OCI-LY7 (cell line): ENCODE measurements at regions not wholly inside any gene's neighbourhood (a gene's known extent, or its start where the extent isn't known, plus 50 kb on each side); places are given as distances from the start of the nearest gene placed in this dataset.

Experiments used
- BruUV-seq: library from RNA; stranded (reverse); fragments of 400-500 nt; replicated peaks from 2 replicates; lab custom pipeline; 2021; lab: Mats Ljungman, UMichigan
- CTCF ChIA-PET: fragments of 300-600 bp; sonication (Branson Sonifier 250); formaldehyde crosslinking; loops from one replicate; lab custom pipeline; 2022; ENCODE audit warnings: antibody characterized with exemption; ENCODE audit not compliant: unreplicated experiment; lab: Charles Lee
- POLR2A ChIA-PET: fragments of 300-600 bp; sonication (Branson Sonifier 250); formaldehyde crosslinking; loops from one replicate; lab custom pipeline; 2022; ENCODE audit warnings: antibody characterized with exemption; lab: Charles Lee
- DNase-seq: peaks from one replicate; pipeline ENCODE4 v3.0.0-alpha.2; 2015; ENCODE audit warnings: low spot score
- H2AFZ ChIP-seq: fragments of 200-600 bp; sonication (generic), shearing (Covaris generic); 2 replicates; pipeline ENCODE4 v1.6.1; 2014; ENCODE audit warnings: mild to moderate bottlenecking, antibody characterized with exemption, low read length, moderate library complexity
- H3K27ac ChIP-seq: fragments of 200-600 bp; sonication (generic); 2 replicates; pipeline ENCODE4 v1.5.1; 2014; ENCODE audit warnings: mixed run types, low read depth, mild to moderate bottlenecking, moderate library complexity, low read length, inconsistent platforms; ENCODE audit not compliant: poor library complexity, severe bottlenecking
- H3K36me3 ChIP-seq: fragments of 200-600 bp; sonication (generic); 2 replicates; pipeline ENCODE4 v1.6.1; 2014; ENCODE audit warnings: mild to moderate bottlenecking, antibody characterized with exemption, low read length, moderate library complexity, mixed read lengths; ENCODE audit not compliant: insufficient read depth
- H3K4me1 ChIP-seq: fragments of 200-600 bp; sonication (generic); 2 replicates; pipeline ENCODE4 v1.5.1; 2014; ENCODE audit warnings: mild to moderate bottlenecking, low read length; ENCODE audit not compliant: insufficient read depth, poor library complexity, severe bottlenecking
- H3K4me2 ChIP-seq: fragments of 200-600 bp; sonication (generic); 2 replicates; pipeline ENCODE4 v1.6.1; 2014; ENCODE audit warnings: mild to moderate bottlenecking, low read length
- H3K4me3 ChIP-seq: fragments of 200-600 bp; sonication (generic); 2 replicates; pipeline ENCODE4 v1.5.1; 2014; ENCODE audit warnings: mild to moderate bottlenecking, low read depth, low read length; ENCODE audit not compliant: poor library complexity, severe bottlenecking
- H3K79me2 ChIP-seq: fragments of 200-600 bp; sonication (generic); 2 replicates; pipeline ENCODE4 v1.6.1; 2016; ENCODE audit warnings: low read depth, mild to moderate bottlenecking, low read length, moderate library complexity, mixed read lengths; ENCODE audit not compliant: insufficient read depth
- H3K9me2 ChIP-seq: fragments of 200-600 bp; sonication (generic); 2 replicates; pipeline ENCODE4 v1.6.1; 2016; ENCODE audit warnings: mild to moderate bottlenecking, low read length, mixed read lengths; ENCODE audit not compliant: insufficient read depth
- H3K9me3 ChIP-seq: fragments of 200-600 bp; sonication (generic); 2 replicates; pipeline ENCODE4 v1.6.1; 2014; ENCODE audit warnings: mild to moderate bottlenecking, mixed run types, low read length, mixed read lengths
- H4K20me1 ChIP-seq: fragments of 200-600 bp; sonication (generic); 2 replicates; pipeline ENCODE4 v1.6.1; 2014; ENCODE audit warnings: mild to moderate bottlenecking, antibody characterized with exemption, low read length, moderate library complexity, mixed read lengths; ENCODE audit not compliant: insufficient read depth
- CTCF ChIP-seq: fragments of 200-600 bp; sonication (generic); conservative IDR thresholded peaks from 2 replicates; pipeline ENCODE4 v1.5.1; 2014; ENCODE audit warnings: mild to moderate bottlenecking, antibody characterized with exemption, low read length, moderate library complexity, mixed read lengths
- EZH2phosphoT487 ChIP-seq: fragments of 200-600 bp; sonication (generic); IDR thresholded peaks from 2 replicates; pipeline ENCODE4 v1.6.1; 2018; ENCODE audit warnings: low read depth, borderline replicate concordance, mild to moderate bottlenecking, mixed run types, antibody characterized with exemption, low read length, moderate library complexity, mixed read lengths
- intact Hi-C: fragments of 100-400 bp; cut with micrococcal nuclease; formaldehyde crosslinking; loops from one replicate; pipeline ENCODE4 v1.10.0; 2022; ENCODE audit not compliant: unreplicated experiment

DNA sequence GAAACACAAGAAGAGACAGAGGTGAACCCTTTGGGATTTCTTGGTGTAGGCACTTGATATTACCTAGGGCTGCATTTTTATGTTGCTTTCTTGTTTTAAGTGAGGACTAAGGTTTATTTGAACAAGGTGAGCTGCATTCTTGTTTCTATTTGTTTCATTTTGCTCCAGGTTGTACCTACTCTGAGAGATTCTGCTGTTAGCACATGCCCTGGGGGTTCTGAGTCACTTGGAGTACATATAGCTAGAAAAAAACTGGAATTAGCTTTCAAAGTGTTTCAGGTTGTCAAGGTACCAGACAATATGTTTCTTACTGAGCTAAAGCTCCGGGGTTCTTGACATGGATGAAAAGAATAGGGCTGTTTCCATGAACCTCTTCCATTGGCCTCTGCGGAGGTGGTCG, 299.4 kb downstream of the ICE1 start:
- POLR2A ChIA-PET: no interaction called here
- no peaks in the 10 kb centered on the region for H4K20me1 ChIP-seq
- H3K27ac ChIP-seq: no peak overlapping the region

DNA sequence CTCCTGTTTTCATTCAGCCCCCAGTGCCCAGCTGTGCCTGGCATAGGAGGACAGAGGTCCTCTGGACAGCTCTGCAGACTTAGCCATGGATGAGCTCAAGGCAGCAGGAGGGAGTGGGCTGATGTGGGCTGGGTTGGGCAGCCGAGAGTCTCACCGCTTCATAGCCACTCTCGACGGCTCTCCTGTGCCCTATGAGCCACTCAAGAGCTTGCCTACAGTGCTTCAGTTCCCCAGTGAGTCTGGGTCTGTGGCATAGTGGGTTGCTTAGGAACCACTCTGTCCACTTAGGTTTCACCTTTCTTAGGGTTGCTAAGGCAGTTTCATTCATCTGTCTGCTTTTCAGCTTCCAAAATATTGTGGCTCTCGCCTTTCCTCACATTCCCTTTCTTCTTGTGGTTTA, 296.8 kb downstream of the ICE1 start:
- Histone ChIP-seq H3K4me3 (no peak overlapping the region), H3K27ac (no peak overlapping the region), H3K36me3 (no peaks in the 10 kb centered on the region), H2AFZ (no peak overlapping the region), H4K20me1 (no peaks in the 10 kb centered on the region), H3K9me3 (no peaks in the 10 kb centered on the region), H3K9me2 (no peaks in the 10 kb centered on the region), H3K4me1 (no peaks in the 10 kb centered on the region), H3K4me2 (no peak overlapping the region), H3K79me2 (no peaks in the 10 kb centered on the region)
- DNase-seq: no peak
- no TSS peak for BruUV-seq
- TF ChIP-seq CTCF (no peak), EZH2phosphoT487 (no peak)
- ChIA-PET CTCF (interaction anchor here (0.6 kb wide), 1 partner anchor 37 kb away, joined by 3 read pairs; no protein-coding TSS in a partner anchor), POLR2A (interaction anchor here (1.7 kb wide), 1 partner anchor 10 kb away, joined by 6 read pairs; no protein-coding TSS in a partner anchor)
- intact Hi-C loops: no loop called here

More for the DNA sequence above, 299.4 kb downstream of the ICE1 start:
- no peaks in the 10 kb centered on the region for H3K36me3 ChIP-seq
- intact Hi-C loops: no loop called here
- no peak for DNase-seq
- H3K4me2 ChIP-seq: no peak overlapping the region
- CTCF ChIA-PET: no interaction called here
- no TSS peak for BruUV-seq
- H3K9me3 ChIP-seq: no peaks in the 10 kb centered on the region
- no peak overlapping the region for H3K4me3 ChIP-seq
- no peaks in the 10 kb centered on the region for H3K4me1 ChIP-seq
- H2AFZ ChIP-seq: no peak overlapping the region
- TF ChIP-seq CTCF: no peak
- TF ChIP-seq EZH2phosphoT487: no peak
- H3K79me2 ChIP-seq: no peaks in the 10 kb centered on the region
- H3K9me2 ChIP-seq: no peaks in the 10 kb centered on the region

GRCh38 chr5:5716665-5717064, 294.2 kb downstream of the ICE1 start:
- Histone ChIP-seq H3K79me2 (no peaks in the 10 kb centered on the region), H3K4me3 (no peak overlapping the region), H3K4me1 (no peaks in the 10 kb centered on the region), H3K9me2 (no peaks in the 10 kb centered on the region), H3K36me3 (no peaks in the 10 kb centered on the region), H3K27ac (no peak overlapping the region), H4K20me1 (no peaks in the 10 kb centered on the region), H2AFZ (no peak overlapping the region), H3K4me2 (no peak overlapping the region), H3K9me3 (no peaks in the 10 kb centered on the region)
- TF ChIP-seq EZH2phosphoT487 (no peak), CTCF (no peak)
- no TSS peak for BruUV-seq
- intact Hi-C loops: no loop called here
- ChIA-PET POLR2A (no interaction called here), CTCF (no interaction called here)
- DNase-seq: no peak
